Tibial nerve (tissue), 4 donors: ENCODE measurements at regions not wholly inside any gene's neighbourhood (a gene's known extent, or its start where the extent isn't known, plus 50 kb on each side); places are given as distances from the start of the nearest gene placed in this dataset.

Experiments
- DNase-seq, 2 donors: peaks; one replicate each; pipeline ENCODE4 v3.0.0-alpha.2; 2019; ENCODE audit warnings: low spot score in 2 of 2
- H3K27ac ChIP-seq, 4 donors: fragments of 200-600 bp; sonication (generic) in 3 of 4; one replicate each; pipeline ENCODE4 v1.5.1; 2017 to 2019; ENCODE audit warnings: mild to moderate bottlenecking in 1 of 4
- H3K27me3 ChIP-seq, 2 donors: fragments of 200-600 bp; sonication (generic) in 1 of 2; one replicate each; pipeline versions ENCODE4 v1.5.1 to v1.6.0; 2017 to 2019
- H3K36me3 ChIP-seq, 3 donors: fragments of 200-600 bp; sonication (generic); one replicate each; pipeline ENCODE4 v1.5.1; 2018 to 2019
- H3K4me1 ChIP-seq, 4 donors: fragments of 200-600 bp; sonication (generic) in 3 of 4; one replicate each; pipeline ENCODE4 v1.5.1; 2017 to 2019
- H3K4me3 ChIP-seq, 4 donors: fragments of 200-600 bp; sonication (generic) in 3 of 4; one replicate each; pipeline ENCODE4 v1.5.1; 2017 to 2019; ENCODE audit warnings: mild to moderate bottlenecking in 1 of 4, moderate library complexity in 1 of 4
- H3K9me3 ChIP-seq, 4 donors: fragments of 200-600 bp; sonication (generic) in 3 of 4; one replicate each; pipeline ENCODE4 v1.5.1; 2017 to 2019
- EP300 ChIP-seq, 2 donors: sonication (generic); formaldehyde crosslinking; IDR thresholded peaks; one replicate each; pipeline ENCODE4 v1.6.1; 2017; ENCODE audit warnings: antibody characterized with exemption in 2 of 2, mild to moderate bottlenecking in 1 of 2
- POLR2A ChIP-seq, 2 donors: fragments of 450-650 bp; IDR thresholded peaks; one replicate each; pipeline ENCODE4 v1.6.1; 2017; ENCODE audit warnings: antibody characterized with exemption in 2 of 2, mild to moderate bottlenecking in 2 of 2, moderate library complexity in 2 of 2
- WGBS, 2 donors: methylation state at CpG; one replicate each; pipeline ENCODE4 v1.1.5; 2018; 5-methylcytosine and 5-hydroxymethylcytosine counted together
- TF ChIP-seq, protein P1 (sequence below), 5 experiments: fragments of 200-600 bp in 3 of 5; fragments of 450-650 bp in 2 of 5; sonication (generic) in 3 of 5; IDR thresholded peaks; one replicate each; pipeline ENCODE4 v1.5.1; 2016 to 2019; ENCODE audit warnings: antibody characterized with exemption in 5 of 5, mild to moderate bottlenecking in 3 of 5, moderate library complexity in 2 of 5

DNA sequence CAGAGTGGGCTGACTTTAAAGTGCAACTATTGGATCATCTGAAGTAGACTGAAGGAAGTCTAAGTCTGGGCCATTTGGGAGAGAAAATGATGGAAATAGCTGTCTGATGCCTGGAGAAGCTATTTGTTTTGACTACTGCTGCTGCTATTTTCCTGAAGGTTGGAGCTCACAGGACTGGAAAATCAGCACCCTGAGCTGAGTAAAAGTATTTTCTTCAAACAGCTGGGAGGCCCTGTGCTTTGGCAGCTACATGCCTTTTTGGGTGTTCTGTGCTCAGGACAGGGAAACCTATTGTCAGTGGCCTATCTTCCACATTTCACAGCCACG lies 302.6 kb downstream of the ENC1 start:
- H3K36me3 ChIP-seq = no peaks in the 10 kb centered on the region
- TF ChIP-seq EP300 (IDR thresholded peaks at IDR 0.05) (no peak), POLR2A (IDR thresholded peaks at IDR 0.05) (no peak)
- TF ChIP-seq, protein P1, sequence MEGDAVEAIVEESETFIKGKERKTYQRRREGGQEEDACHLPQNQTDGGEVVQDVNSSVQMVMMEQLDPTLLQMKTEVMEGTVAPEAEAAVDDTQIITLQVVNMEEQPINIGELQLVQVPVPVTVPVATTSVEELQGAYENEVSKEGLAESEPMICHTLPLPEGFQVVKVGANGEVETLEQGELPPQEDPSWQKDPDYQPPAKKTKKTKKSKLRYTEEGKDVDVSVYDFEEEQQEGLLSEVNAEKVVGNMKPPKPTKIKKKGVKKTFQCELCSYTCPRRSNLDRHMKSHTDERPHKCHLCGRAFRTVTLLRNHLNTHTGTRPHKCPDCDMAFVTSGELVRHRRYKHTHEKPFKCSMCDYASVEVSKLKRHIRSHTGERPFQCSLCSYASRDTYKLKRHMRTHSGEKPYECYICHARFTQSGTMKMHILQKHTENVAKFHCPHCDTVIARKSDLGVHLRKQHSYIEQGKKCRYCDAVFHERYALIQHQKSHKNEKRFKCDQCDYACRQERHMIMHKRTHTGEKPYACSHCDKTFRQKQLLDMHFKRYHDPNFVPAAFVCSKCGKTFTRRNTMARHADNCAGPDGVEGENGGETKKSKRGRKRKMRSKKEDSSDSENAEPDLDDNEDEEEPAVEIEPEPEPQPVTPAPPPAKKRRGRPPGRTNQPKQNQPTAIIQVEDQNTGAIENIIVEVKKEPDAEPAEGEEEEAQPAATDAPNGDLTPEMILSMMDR (IDR thresholded peaks at IDR 0.05) = no peak
- no peak for DNase-seq
- H3K27me3 ChIP-seq = no peaks in the 10 kb centered on the region
- no peak overlapping the region for H3K27ac ChIP-seq
- no peak overlapping the region for H3K4me3 ChIP-seq
- peaks cover 0 to 3% (median 0%) of the 10 kb centered on the region in 4 donors for H3K9me3 ChIP-seq
- 67% methylated on average over 1 of the region's 1 CpG for WGBS, 2 donors
- peaks cover 0 to 3% (median 0%) of the 10 kb centered on the region in 4 donors for H3K4me1 ChIP-seq

DNA sequence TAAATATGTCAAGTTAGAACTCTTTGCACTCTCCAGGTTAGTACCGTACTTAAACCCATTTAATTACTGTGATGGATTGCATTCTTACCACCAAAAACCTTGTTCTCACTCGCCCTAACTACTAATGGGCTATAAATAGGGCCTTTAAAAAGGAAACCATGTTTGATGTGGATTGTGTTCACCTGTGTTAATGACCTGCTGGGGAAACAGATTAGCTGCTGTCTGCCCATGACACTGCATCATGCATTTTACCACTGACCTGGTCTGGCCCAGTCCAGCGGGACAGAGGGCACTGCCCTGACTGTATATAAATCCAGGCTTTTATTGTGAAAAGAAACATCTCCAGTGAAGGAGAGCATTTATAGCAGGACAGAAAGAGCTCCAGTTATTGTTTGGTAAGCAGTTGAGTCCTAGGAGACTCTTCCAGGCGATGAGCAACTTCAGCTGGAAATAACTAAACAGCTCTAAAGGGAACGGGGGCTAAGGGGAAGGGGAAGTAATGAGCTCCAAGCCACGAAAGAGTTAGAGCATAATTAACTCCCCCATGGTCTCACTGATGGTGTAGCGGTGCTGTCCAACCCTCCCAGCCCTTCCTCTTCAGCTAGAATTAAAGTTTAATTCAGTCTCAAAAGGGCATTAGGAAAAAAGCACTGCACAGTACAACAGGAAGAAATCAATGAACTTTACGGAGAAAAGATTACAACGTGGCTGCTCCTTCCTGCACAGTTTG lies 303.1 kb downstream of the ENC1 start:
- Histone ChIP-seq H3K36me3 (no peaks in the 10 kb centered on the region), H3K27me3 (no peaks in the 10 kb centered on the region), H3K4me3 (no peak overlapping the region), H3K4me1 (peaks cover 0 to 3% (median 0%) of the 10 kb centered on the region in 4 donors), H3K27ac (no peak overlapping the region), H3K9me3 (peaks cover 0 to 3% (median 0%) of the 10 kb centered on the region in 4 donors)
- WGBS, 2 donors = 46 to 52% methylated on average over 9 of the region's 9 CpGs
- TF ChIP-seq EP300 (IDR thresholded peaks at IDR 0.05) (no peak), POLR2A (IDR thresholded peaks at IDR 0.05) (no peak)
- TF ChIP-seq, protein P1 (IDR thresholded peaks at IDR 0.05) = no peak
- DNase-seq = no peak

DNA sequence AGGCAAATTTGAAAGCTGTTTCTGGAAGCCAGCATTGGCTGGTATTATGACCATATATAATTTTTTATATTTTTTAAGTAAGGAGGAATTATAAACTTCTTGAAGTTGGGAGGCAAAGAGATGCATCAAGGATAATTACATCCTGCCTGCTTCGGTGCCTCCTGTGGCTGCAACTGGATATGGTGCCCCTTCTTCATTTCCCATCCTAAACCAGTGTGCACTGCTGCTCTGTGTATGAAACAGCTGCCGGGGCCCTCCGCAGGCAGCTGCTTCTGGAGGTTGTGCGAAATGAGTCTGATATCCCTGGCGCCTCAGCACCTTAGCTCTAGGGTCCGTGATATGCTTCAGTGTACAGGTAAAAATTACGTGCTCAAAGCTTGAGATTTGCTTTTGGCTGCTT lies 304.2 kb downstream of the ENC1 start:
- Histone ChIP-seq H3K36me3 (no peaks in the 10 kb centered on the region), H3K4me3 (no peak overlapping the region), H3K4me1 (peaks cover 0 to 3% (median 0%) of the 10 kb centered on the region in 4 donors), H3K27ac (no peak overlapping the region), H3K9me3 (peaks cover 0 to 3% (median 0%) of the 10 kb centered on the region in 4 donors), H3K27me3 (no peaks in the 10 kb centered on the region)
- no peak for DNase-seq
- no peak for TF ChIP-seq POLR2A (IDR thresholded peaks at IDR 0.05)
- TF ChIP-seq EP300 (IDR thresholded peaks at IDR 0.05) = no peak
- TF ChIP-seq, protein P1 (IDR thresholded peaks at IDR 0.05) = no peak
- WGBS, 2 donors = 84 to 86% methylated on average over 7 of the region's 7 CpGs

DNA sequence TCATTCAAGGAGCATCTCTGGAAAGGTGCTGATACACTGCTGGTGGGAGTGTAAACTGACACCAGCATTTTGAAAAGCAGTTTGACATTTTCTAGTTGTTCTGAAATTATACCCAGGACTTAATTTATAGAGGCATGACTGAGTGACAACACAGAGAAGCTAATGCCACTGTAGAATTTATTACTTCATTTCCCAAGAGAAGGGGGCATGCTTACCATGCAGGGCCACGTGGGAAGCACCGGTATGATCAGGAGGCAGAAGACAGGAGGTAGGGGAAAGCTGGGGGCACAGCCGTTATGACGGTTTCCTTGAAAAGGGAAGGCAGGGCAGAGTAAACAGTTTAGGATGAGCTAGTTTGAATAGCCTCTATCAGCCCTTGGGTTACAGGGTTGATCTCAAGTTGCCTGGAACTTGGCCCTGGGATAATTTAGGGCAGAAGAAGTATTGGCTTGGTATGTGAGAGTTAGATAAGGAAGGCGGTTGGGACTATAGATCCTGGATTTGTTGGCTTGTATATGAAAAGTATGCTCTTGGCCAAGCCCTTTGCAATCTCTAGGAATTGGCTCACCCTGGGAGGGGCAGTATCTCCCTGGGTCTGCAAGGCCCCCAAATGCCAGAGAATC lies 305.7 kb downstream of the ENC1 start:
- Histone ChIP-seq H3K4me1 (peaks cover 0 to 3% (median 0%) of the 10 kb centered on the region in 4 donors), H3K4me3 (no peak overlapping the region), H3K27me3 (no peaks in the 10 kb centered on the region), H3K36me3 (no peaks in the 10 kb centered on the region), H3K9me3 (peaks cover 0 to 3% (median 0%) of the 10 kb centered on the region in 4 donors), H3K27ac (no peak overlapping the region)
- TF ChIP-seq EP300 (IDR thresholded peaks at IDR 0.05) (no peak), POLR2A (IDR thresholded peaks at IDR 0.05) (no peak)
- TF ChIP-seq, protein P1 (IDR thresholded peaks at IDR 0.05) = no peak
- 55 to 56% methylated on average over 5 of the region's 5 CpGs for WGBS, 2 donors
- DNase-seq = no peak

DNA sequence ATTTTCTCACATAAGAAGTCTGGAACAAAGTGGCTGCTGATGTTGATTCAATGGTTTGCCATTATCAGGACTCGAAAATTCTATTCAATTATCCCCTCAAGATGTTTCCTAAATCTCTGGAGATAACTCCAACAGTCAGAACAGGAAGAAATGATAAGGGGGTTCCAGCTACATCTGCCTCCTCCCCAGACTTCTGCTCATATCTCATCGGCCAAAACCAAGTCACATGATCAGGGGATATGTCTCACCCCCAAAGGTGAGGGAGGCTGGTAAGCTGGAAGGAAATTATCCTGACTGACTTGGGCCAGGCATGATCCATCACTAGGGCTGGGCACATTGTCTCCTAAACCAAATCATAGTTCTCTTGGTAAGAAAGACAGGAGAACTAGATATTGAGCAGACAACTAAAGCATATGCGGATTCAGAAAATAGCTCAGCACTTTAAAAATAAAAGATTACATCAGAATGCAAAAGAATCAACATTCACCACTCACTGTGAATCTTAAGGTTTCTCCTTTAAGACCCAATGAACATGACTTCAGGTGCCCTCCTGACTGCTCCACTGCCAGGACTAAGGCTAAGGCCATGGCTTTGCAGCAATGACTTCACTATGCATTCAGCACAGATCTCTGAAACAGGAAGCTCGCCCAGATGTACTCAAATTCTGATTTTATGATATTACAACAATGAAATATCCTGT lies 306.3 kb downstream of the ENC1 start:
- H3K36me3 ChIP-seq = no peaks in the 10 kb centered on the region
- TF ChIP-seq POLR2A (IDR thresholded peaks at IDR 0.05) (no peak), EP300 (IDR thresholded peaks at IDR 0.05) (no peak)
- TF ChIP-seq, protein P1 (IDR thresholded peaks at IDR 0.05) = no peak
- WGBS, 2 donors = 67 to 80% methylated on average over 4 of the region's 4 CpGs
- DNase-seq = no peak
- H3K27ac ChIP-seq = no peak overlapping the region
- H3K9me3 ChIP-seq = peaks cover 0 to 3% (median 0%) of the 10 kb centered on the region in 4 donors
- H3K4me1 ChIP-seq = peaks cover 0 to 3% (median 0%) of the 10 kb centered on the region in 4 donors
- H3K27me3 ChIP-seq = no peaks in the 10 kb centered on the region
- H3K4me3 ChIP-seq = no peak overlapping the region
